ENCODE measurements at regions not wholly inside any gene's neighbourhood (a gene's known extent, or its start where the extent isn't known, plus 50 kb on each side); places are given as distances from the start of the nearest gene placed in this dataset.

GRCh38 chr1:200252531-200252930 is 157.3 kb downstream of the ZNF281 start:
- DNase-seq (no peak), ATAC-seq (no peak)

- no peak for ATAC-seq
Observed at GRCh38 chr1:200250469-200250868, 159.4 kb downstream of the ZNF281 start.

GRCh38 chr1:200248541-200248940 is 161.3 kb downstream of the ZNF281 start:
- DNase-seq (no peak), ATAC-seq (no peak)

More at GRCh38 chr1:200250469-200250868, 159.4 kb downstream of the ZNF281 start:
- no peak for DNase-seq

GRCh38 chr1:200247518-200247917 is 162.3 kb downstream of the ZNF281 start:
- DNase-seq (no peak), ATAC-seq (no peak)

- no peak for ATAC-seq
- DNase-seq, result no peak
Observed at GRCh38 chr1:200245473-200245872, 164.4 kb downstream of the ZNF281 start.

- ATAC-seq, result no peak
Observed at GRCh38 chr1:200243042-200243437, 166.8 kb downstream of the ZNF281 start.

GRCh38 chr1:200242110-200243041 is 167.5 kb downstream of the ZNF281 start:
- DNase-seq (no peak), ATAC-seq (no peak)

More at GRCh38 chr1:200243042-200243437, 166.8 kb downstream of the ZNF281 start:
- no peak for DNase-seq

GRCh38 chr1:200240656-200241055 is 169.2 kb downstream of the ZNF281 start:
- DNase-seq, result no peak
- ATAC-seq, result no peak

- ATAC-seq (no peak), DNase-seq (no peak)
Observed at GRCh38 chr1:200238311-200238710, 171.5 kb downstream of the ZNF281 start.

- ATAC-seq (no peak), DNase-seq (no peak)
Observed at GRCh38 chr1:200237066-200237465, 172.8 kb downstream of the ZNF281 start.

GRCh38 chr1:200234938-200235337 is 174.9 kb downstream of the ZNF281 start:
- ATAC-seq, result no peak
- no peak for DNase-seq

- ATAC-seq (no peak), DNase-seq (no peak)
Observed at GRCh38 chr1:200233393-200233792, 176.4 kb downstream of the ZNF281 start.

GRCh38 chr1:200231787-200232231 is 178.0 kb downstream of the ZNF281 start:
- ATAC-seq (no peak), DNase-seq (no peak)

- DNase-seq, result no peak
- no peak for ATAC-seq
Observed at GRCh38 chr1:200230671-200231070, 179.2 kb downstream of the ZNF281 start.

GRCh38 chr1:200228486-200228885 is 181.3 kb downstream of the ZNF281 start:
- no peak for ATAC-seq
- no peak for DNase-seq

- ATAC-seq (no peak), DNase-seq (no peak)
Observed at GRCh38 chr1:200228081-200228480, 181.8 kb downstream of the ZNF281 start.

All from stimulated activated naive CD8-positive, alpha-beta T cell treated with anti-CD3 and anti-CD28 coated beads, Interleukin-15, Interleukin-2, amounts not matched to agents 100 U/mL and 50 U/mL, for 24 hours (primary cell).